HEK293 (cell line): ENCODE measurements at regions not wholly inside any gene's neighbourhood (a gene's known extent, or its start where the extent isn't known, plus 50 kb on each side); places are given as distances from the start of the nearest gene placed in this dataset.

ENCODE experiments used
- CTCF ChIA-PET: fragments of 350-600 bp; formaldehyde crosslinking; extraction: SDS; loops from one replicate; lab custom pipeline; 2021; ENCODE audit warnings: antibody characterized with exemption; lab: Yijun Ruan, JAX
- POLR2A ChIA-PET: fragments of 300-600 bp; formaldehyde crosslinking; extraction: SDS; loops from one replicate; lab custom pipeline; 2020; ENCODE audit warnings: antibody characterized with exemption, inconsistent platforms; lab: Yijun Ruan, JAX
- H3K27ac ChIP-seq: fragments of 200-500 bp; sonication (Bioruptor generic); 2 replicates; pipeline ENCODE4 v1.5.1; 2014; ENCODE audit warnings: low read depth, low read length, control low read depth, inconsistent platforms; ENCODE audit errors: extremely low read depth
- H3K36me3 ChIP-seq, 2 experiments: fragments of 200-500 bp in 1 of 2; sonication (Bioruptor generic) in 1 of 2; 1 replicate in 1 of 2; 2 replicates in 1 of 2; pipeline ENCODE4 v1.5.1; 2014 to 2017; ENCODE audit warnings: inconsistent platforms in 2 of 2, low read length in 2 of 2; ENCODE audit not compliant: control insufficient read depth in 2 of 2, insufficient read depth in 1 of 2
- H3K4me1 ChIP-seq: fragments of 200-500 bp; sonication (Bioruptor generic); 2 replicates; pipeline ENCODE4 v1.5.1; 2014; ENCODE audit warnings: mild to moderate bottlenecking, low read length, inconsistent platforms; ENCODE audit not compliant: control insufficient read depth, insufficient read depth
- H3K4me3 ChIP-seq: 2 replicates; pipeline ENCODE4 v1.5.1; 2011; ENCODE audit warnings: low read depth, mild to moderate bottlenecking, control low read depth, low read length, moderate library complexity
- H3K9me3 ChIP-seq: fragments of 200-500 bp; sonication (Bioruptor generic); 2 replicates; pipeline ENCODE4 v1.5.1; 2014; ENCODE audit warnings: low read depth, low read length, inconsistent platforms; ENCODE audit not compliant: control insufficient read depth, insufficient read depth
- GLI4 ChIP-seq: fragments of 450-650 bp; formaldehyde crosslinking; IDR thresholded peaks from 2 replicates; pipeline ENCODE4 v1.5.1; 2016; ENCODE audit warnings: missing biosample characterization, missing genetic modification characterization
- IKZF3 ChIP-seq: fragments of 450-650 bp; IDR thresholded peaks from 2 replicates; pipeline ENCODE4 v1.5.0; 2018; ENCODE audit warnings: missing biosample characterization, mild to moderate bottlenecking, missing genetic modification characterization, moderate library complexity
- KLF16 ChIP-seq: fragments of 450-650 bp; formaldehyde crosslinking; IDR thresholded peaks from 2 replicates; pipeline ENCODE4 v1.5.1; 2017; ENCODE audit warnings: missing biosample characterization, missing genetic modification characterization
- OVOL3 ChIP-seq: fragments of 450-650 bp; formaldehyde crosslinking; IDR thresholded peaks from 2 replicates; pipeline ENCODE4 v1.5.1; 2016; ENCODE audit warnings: missing biosample characterization, missing genetic modification characterization
- PATZ1 ChIP-seq: fragments of 450-650 bp; formaldehyde crosslinking; IDR thresholded peaks from 2 replicates; pipeline ENCODE4 v1.5.1; 2016; ENCODE audit warnings: missing biosample characterization, missing genetic modification characterization
- PRDM4 ChIP-seq: fragments of 450-650 bp; formaldehyde crosslinking; IDR thresholded peaks from 2 replicates; pipeline ENCODE4 v1.5.1; 2017; ENCODE audit warnings: missing biosample characterization, missing genetic modification characterization
- SP3 ChIP-seq: fragments of 450-650 bp; formaldehyde crosslinking; IDR thresholded peaks from 2 replicates; pipeline ENCODE4 v1.5.1; 2016; ENCODE audit warnings: missing biosample characterization, missing genetic modification characterization
- SP7 ChIP-seq: fragments of 450-650 bp; formaldehyde crosslinking; IDR thresholded peaks from 2 replicates; pipeline ENCODE4 v1.5.1; 2016; ENCODE audit warnings: missing biosample characterization, missing genetic modification characterization
- ZNF146 ChIP-seq: fragments of 450-650 bp; formaldehyde crosslinking; IDR thresholded peaks from 2 replicates; pipeline ENCODE4 v1.5.1; 2016; ENCODE audit warnings: missing biosample characterization, missing genetic modification characterization
- ZNF335 ChIP-seq: fragments of 450-650 bp; formaldehyde crosslinking; conservative IDR thresholded peaks from 2 replicates; pipeline ENCODE4 v1.5.1; 2016; ENCODE audit warnings: missing biosample characterization, missing genetic modification characterization
- ZNF362 ChIP-seq: fragments of 450-650 bp; formaldehyde crosslinking; IDR thresholded peaks from 2 replicates; pipeline ENCODE4 v1.5.1; 2016; ENCODE audit warnings: missing biosample characterization, missing genetic modification characterization
- ZNF391 ChIP-seq: fragments of 450-650 bp; formaldehyde crosslinking; IDR thresholded peaks from 2 replicates; pipeline ENCODE4 v1.5.1; 2016; ENCODE audit warnings: low read depth, missing biosample characterization, missing genetic modification characterization, borderline replicate concordance
- ZNF488 ChIP-seq: fragments of 450-650 bp; formaldehyde crosslinking; IDR thresholded peaks from 2 replicates; pipeline ENCODE4 v1.5.1; 2016; ENCODE audit warnings: missing biosample characterization, missing genetic modification characterization
- ZNF704 ChIP-seq: fragments of 450-650 bp; formaldehyde crosslinking; IDR thresholded peaks from 2 replicates; pipeline ENCODE4 v1.5.1; 2016; ENCODE audit warnings: missing biosample characterization, missing genetic modification characterization
- ZNF791 ChIP-seq: fragments of 450-650 bp; formaldehyde crosslinking; IDR thresholded peaks from 2 replicates; pipeline ENCODE4 v1.5.1; 2016; ENCODE audit warnings: missing biosample characterization, missing genetic modification characterization
- ZNF843 ChIP-seq: fragments of 450-650 bp; formaldehyde crosslinking; IDR thresholded peaks from 2 replicates; pipeline ENCODE4 v1.5.1; 2016; ENCODE audit warnings: missing biosample characterization, missing genetic modification characterization
- ZSCAN4 ChIP-seq: fragments of 450-650 bp; formaldehyde crosslinking; IDR thresholded peaks from 2 replicates; pipeline ENCODE4 v1.5.1; 2017; ENCODE audit warnings: missing biosample characterization, missing genetic modification characterization

GRCh38 chr5:71794061-71794695 lies 75.1 kb downstream of the CARTPT start:
- TF ChIP-seq SP3 (tag by site-specific recombination) (no peak), ZNF391 (tag by site-specific recombination) (no peak), ZNF362 (no peak)
- POLR2A ChIA-PET: no interaction called here
- Histone ChIP-seq H3K36me3 (no peaks in the 10 kb centered on the region), H3K4me3 (no peak overlapping the region), H3K9me3 (no peaks in the 10 kb centered on the region), H3K4me1 (no peaks in the 10 kb centered on the region), H3K27ac (no peak overlapping the region)
- CTCF ChIA-PET: no interaction called here

- ChIA-PET CTCF (interaction anchor here (0.7 kb wide), 1 partner anchor 19 kb away, joined by 3 read pairs; no protein-coding TSS in a partner anchor), POLR2A (interaction anchor here (0.6 kb wide), 1 partner anchor 129 kb away, joined by 3 read pairs; no protein-coding TSS in a partner anchor)
- H3K36me3 ChIP-seq: no peaks in the 10 kb centered on the region
- no peaks in the 10 kb centered on the region for H3K9me3 ChIP-seq
- TF ChIP-seq GLI4 (tag by site-specific recombination) (no peak), KLF16 (tag by site-specific recombination) (no peak), ZSCAN4 (tag by site-specific recombination) (no peak), SP7 (tag by site-specific recombination) (no peak), ZNF704 (tag by site-specific recombination) (no peak), ZNF335 (tag by site-specific recombination) (no peak), ZNF488 (tag by site-specific recombination) (no peak), ZNF146 (tag by site-specific recombination) (no peak), PATZ1 (tag by site-specific recombination) (no peak), OVOL3 (no peak)
- TF ChIP-seq, all 188 proteins: peak for 0
- no peak overlapping the region for H3K4me3 ChIP-seq
- no peak overlapping the region for H3K27ac ChIP-seq
- no peaks in the 10 kb centered on the region for H3K4me1 ChIP-seq
Measured at GRCh38 chr5:71802673-71803072, 83.6 kb downstream of the CARTPT start.

GRCh38 chr5:71806711-71807110 lies 87.6 kb downstream of the CARTPT start:
- Histone ChIP-seq H3K4me3 (no peak overlapping the region), H3K9me3 (no peaks in the 10 kb centered on the region), H3K27ac (no peak overlapping the region), H3K36me3 (no peaks in the 10 kb centered on the region), H3K4me1 (no peaks in the 10 kb centered on the region)
- ChIA-PET POLR2A (no interaction called here), CTCF (interaction anchor here (1.6 kb wide), 1 partner anchor 24 kb away, joined by 8 read pairs; no protein-coding TSS in a partner anchor)
- TF ChIP-seq IKZF3 (no peak), ZNF843 (tag by site-specific recombination) (no peak), ZNF791 (tag by site-specific recombination) (no peak), PRDM4 (tag by site-specific recombination) (no peak)
